ENCODE measurements at regions not wholly inside any gene's neighbourhood (a gene's known extent, or its start where the extent isn't known, plus 50 kb on each side); places are given as distances from the start of the nearest gene placed in this dataset.

DNA sequence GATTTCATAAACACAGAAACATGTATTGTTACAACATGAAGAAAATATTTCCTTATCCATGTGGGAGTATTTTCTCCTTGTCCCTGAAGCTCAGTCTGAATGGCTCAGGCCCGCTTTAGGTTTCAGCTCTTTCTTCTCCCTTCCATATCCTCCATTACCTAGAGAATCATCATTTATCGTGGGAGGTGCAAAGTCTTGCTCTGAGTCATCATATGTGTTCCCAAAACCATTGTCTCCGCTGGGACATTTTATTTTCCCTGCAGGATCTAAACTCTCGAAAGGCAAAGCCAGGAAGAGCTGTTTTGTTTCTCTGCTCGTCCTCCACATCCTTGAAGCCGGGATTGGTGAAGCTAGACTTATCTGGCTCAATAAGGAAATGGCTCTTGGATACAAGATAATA, 571.2 kb downstream of the EDEM1 start:
- TF ChIP-seq, protein P1, sequence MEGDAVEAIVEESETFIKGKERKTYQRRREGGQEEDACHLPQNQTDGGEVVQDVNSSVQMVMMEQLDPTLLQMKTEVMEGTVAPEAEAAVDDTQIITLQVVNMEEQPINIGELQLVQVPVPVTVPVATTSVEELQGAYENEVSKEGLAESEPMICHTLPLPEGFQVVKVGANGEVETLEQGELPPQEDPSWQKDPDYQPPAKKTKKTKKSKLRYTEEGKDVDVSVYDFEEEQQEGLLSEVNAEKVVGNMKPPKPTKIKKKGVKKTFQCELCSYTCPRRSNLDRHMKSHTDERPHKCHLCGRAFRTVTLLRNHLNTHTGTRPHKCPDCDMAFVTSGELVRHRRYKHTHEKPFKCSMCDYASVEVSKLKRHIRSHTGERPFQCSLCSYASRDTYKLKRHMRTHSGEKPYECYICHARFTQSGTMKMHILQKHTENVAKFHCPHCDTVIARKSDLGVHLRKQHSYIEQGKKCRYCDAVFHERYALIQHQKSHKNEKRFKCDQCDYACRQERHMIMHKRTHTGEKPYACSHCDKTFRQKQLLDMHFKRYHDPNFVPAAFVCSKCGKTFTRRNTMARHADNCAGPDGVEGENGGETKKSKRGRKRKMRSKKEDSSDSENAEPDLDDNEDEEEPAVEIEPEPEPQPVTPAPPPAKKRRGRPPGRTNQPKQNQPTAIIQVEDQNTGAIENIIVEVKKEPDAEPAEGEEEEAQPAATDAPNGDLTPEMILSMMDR (IDR thresholded peaks at IDR 0.05) = no peak
- TF ChIP-seq POLR2A (IDR thresholded peaks at IDR 0.05) = no peak
